ENCODE measurements at regions not wholly inside any gene's neighbourhood (a gene's known extent, or its start where the extent isn't known, plus 50 kb on each side); places are given as distances from the start of the nearest gene placed in this dataset.

GRCh38 chr2:187105218-187105617 lies 256.2 kb upstream of the ZSWIM2 start:
- TF ChIP-seq EZH2 (IDR thresholded peaks at IDR 0.05) (no peak), POLR2AphosphoS5 (IDR thresholded peaks at IDR 0.05; ENCODE audit: borderline replicate concordance, low read depth, low read length) (no peak), FOXP2 (optimal IDR thresholded peaks at IDR 0.05; ENCODE audit: control extremely low read depth, extremely low read length, insufficient read depth) (no peak)

Measured in SK-N-MC (cell line).